ENCODE measurements at regions not wholly inside any gene's neighbourhood (a gene's known extent, or its start where the extent isn't known, plus 50 kb on each side); places are given as distances from the start of the nearest gene placed in this dataset.
A peak's percentile ranks its signal among the peaks of the same experiment; 100 is the strongest.
"Not testable (repeated sequence)": the region's sequence is repeated elsewhere in the genome, so short reads cannot be mapped to it uniquely, and the experiment has no call there.

- DNase-seq (ENCODE audit: low spot score in 2 of 2) (no peak), FAIRE-seq (no peak)
Measured at GRCh38 chr3:164024786-164025185, 1053.5 kb downstream of the SI start.

DNA sequence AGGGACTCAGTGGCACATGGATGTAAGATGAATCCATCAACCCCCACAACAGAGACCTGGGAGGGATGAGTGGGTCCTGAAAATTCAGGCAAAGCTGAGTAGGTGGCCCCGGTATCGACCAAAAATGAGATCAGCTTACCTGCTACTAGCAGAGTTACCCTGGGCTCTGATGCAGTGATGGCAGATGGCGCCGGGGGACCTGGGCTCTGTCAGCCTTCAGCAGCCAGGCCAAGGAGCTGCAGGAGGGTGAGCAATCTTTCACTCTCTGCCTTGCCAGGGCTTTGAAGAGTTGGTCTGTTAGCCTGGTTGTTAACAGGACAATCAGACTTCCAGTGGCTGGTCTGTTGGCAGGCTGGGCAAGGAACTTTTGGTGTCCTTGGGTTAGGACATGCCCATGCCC is 1054.8 kb downstream of the SI start:
- FAIRE-seq (no peak), DNase-seq (ENCODE audit: low spot score in 2 of 2) (no peak)

DNA sequence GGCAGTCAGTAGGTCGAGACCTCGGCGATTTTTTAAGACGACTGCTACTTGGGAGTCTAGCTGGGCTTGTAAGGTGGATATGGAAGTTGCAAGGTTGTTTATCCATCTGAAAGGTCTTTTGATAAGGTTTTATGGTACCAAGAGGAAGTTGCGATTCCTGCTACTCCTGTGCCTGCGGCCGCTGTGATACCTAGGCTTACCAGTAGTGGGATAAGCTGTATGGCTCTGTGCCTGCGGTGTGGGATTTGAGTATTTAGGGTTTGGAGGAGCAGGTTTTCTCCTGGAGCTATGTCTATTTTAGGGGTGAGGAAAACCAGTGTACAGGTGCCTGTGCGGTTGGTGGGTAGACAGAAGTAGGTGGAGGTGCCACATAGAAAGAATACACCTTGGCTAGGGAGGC is 1059.8 kb downstream of the SI start:
- DNase-seq (ENCODE audit: low spot score in 2 of 2) (no peak), FAIRE-seq (no peak)

- FAIRE-seq: no peak
- no peak for DNase-seq (ENCODE audit: low spot score in 2 of 2)
Measured at GRCh38 chr3:164007765-164008164, 1070.5 kb downstream of the SI start.

DNA sequence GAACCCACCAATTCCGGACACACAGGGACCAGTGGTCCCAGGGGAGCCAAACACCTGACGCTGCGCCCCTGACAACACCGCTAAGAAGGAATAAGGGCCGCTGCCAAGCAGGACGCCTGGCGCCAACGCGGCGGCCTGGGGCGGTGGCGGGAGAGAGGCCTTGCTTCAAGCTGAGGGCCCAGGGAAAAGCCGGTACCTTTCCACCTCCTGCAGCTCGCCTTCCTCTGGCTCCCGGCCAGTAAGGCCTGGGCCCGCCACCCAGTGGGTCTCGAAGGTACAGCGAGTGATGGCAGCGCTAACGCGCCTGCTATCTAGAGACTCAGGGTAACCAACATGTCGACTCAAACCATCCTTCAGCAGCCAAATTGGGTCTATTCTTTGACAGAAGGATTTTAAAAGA is 1074.1 kb downstream of the SI start:
- FAIRE-seq (no peak), DNase-seq (ENCODE audit: low spot score in 2 of 2) (no peak)

GRCh38 chr3:164003016-164003415 is 1075.3 kb downstream of the SI start:
- not testable (repeated sequence) for FAIRE-seq; DNase-seq (ENCODE audit: low spot score in 2 of 2)

DNA sequence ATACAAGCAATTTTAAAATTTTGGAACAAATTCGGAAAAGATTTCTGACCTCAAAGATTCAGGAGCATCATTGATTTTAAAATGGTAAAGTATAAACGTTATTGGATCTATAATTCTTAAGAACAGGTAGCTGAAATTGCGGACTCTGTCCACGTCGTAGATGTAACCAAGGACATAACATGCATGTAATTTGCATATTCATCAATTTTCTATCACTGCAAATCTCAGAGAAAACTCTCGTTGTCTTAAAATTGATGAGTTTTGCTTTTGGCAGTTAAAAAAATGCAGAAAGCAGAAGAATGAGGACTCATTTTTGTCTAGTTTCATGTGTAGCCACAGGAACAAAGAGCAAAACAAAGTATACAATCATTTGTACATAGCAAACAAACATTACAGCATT is 1094.4 kb downstream of the SI start:
- DNase-seq (ENCODE audit: low spot score in 2 of 2) (no peak), FAIRE-seq (no peak)

DNA sequence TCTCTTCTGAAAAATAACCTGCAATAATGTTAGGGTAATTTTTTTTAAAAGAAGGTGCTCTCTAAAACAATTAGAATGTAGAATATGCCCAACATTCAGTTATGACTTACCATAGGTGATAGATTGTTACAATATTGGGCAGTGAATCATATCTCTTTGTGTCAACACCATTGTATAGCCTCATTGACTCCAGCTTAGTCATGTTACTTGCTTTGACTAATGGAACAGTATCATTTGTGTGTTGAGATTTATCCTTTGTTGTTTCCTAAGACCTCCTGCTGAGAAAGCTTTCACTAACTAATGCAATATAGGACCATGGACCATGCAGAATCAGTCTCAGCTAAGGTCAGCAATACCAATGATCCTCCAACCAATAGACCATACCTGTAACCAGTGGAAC is 1106.4 kb downstream of the SI start:
- no peak for FAIRE-seq
- DNase-seq (ENCODE audit: low spot score in 2 of 2): no peak

DNA sequence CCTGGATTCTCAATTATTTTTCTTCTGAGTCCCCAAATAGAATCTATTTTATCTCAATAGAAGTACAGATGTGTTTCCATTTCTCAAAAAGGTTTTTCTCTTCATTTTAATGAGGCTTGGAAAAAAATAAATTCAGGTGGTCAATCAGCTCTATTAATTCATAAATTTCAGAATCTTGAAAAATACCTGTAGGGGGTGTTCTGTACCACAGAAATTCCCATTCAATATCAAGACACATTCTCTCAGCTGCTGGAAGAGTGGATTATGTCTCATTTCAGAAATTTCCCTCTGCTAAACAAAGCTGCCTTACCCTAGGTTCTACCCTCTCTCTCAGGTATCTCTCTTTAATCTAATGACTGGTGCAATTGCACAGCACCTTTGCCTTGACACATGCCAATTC is 1121.2 kb downstream of the SI start:
- DNase-seq (ENCODE audit: low spot score in 2 of 2): no peak
- FAIRE-seq: no peak

DNA sequence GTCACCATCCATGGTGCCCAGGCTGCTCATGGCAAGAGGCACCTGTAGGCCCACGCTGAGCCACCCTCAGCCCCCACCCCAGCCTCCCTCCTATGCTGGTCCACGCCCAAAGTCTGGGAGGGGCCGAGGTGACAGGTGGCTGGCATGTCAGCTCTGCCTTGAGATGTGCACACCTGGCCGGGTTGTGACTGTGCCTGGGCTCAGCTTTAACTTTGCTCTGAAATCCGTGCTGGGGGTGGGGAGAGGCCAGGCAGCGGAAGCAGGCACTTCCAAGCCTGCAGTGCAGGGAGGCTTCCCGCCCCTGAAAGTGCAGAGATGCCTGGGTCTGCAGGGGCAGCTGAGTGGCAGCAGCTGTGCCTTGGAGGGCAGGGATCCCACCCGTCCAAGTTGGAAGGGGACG is 1124.8 kb downstream of the SI start:
- DNase-seq (ENCODE audit: low spot score in 2 of 2) (no peak), FAIRE-seq (no peak)

DNA sequence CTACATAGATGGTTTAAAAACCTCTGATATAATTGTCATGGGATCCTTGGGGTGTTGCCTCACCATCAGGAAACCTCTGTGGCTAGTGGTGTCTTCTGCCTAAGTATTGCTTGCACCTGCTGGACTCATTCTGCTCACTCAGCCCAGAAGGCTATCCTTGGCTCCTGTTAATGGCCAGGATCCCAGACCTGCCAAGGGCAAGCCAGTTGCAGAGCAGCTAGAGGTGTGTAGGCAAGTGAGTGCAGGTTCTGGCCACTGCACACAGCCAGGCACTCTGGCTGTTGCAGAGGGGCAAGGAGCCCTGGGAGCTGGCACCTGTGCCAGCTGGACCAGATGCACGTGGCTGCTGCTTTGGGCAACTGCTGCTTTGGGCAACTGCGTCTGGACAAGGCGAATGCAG is 1125.8 kb downstream of the SI start:
- DNase-seq (ENCODE audit: low spot score in 2 of 2) (no peak), FAIRE-seq (no peak)

- FAIRE-seq: no peak
- DNase-seq (ENCODE audit: low spot score in 2 of 2): peak in 1 of 2 donors; percentile 3
Measured at GRCh38 chr3:163951397-163951987, 1126.8 kb downstream of the SI start.

DNA sequence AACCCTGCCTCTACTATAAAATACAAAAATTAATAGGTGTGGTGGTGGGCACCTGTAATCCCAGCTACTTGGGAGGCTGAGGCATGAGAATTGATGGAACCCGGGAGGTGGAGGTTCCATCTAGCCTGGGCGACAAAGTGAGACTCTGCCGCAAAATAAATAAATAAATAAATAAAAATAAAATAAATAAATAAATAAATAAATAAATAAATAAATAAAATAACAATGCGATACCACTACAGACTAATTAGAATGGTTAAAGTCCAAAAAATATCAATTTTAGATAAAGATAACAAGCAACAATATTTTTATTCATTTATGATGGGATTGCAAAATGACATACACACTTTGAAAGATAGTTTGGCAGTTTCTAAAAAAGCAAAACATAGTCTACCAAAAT is 1131.5 kb downstream of the SI start:
- no peak for FAIRE-seq
- DNase-seq (ENCODE audit: low spot score in 2 of 2): no peak

DNA sequence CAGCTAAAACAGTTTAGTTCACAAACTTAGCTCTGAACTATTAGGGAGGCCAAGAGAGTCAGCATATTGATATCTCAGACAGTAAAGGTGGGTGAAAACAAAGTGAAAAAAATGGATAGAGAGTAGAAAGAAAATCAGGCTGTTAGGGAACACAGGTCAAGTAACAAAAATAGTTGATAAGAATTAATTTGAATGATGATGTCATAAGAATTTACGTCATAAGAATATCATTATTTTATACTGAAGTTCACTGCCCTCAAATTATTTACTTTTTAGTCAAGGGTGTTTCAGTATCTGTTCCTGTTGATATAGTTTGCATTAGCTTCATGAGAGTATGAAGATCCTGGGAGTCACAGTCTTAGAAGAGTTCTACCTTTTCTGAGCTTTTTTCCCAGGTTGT is 1134.6 kb downstream of the SI start:
- no peak for FAIRE-seq
- no peak for DNase-seq (ENCODE audit: low spot score in 2 of 2)

DNA sequence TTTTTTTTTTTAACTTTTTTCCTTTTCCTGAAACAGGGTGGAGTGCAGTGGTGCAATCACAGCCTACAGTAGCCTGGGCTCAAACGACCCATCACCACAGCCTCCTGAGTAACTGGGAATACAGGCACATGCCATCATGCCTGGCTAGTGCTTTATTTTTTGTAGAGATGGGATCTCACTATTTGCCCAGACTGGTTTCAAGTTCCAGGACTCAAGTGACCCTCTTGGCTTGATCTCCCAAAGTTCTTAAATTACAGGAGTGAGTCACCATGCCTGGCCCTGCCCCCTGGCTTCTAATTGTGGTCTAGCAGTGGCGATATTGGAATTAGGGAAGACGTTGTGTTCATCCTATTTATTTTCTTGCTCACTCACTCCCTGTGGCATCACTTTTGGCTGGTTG is 1138.4 kb downstream of the SI start:
- FAIRE-seq: no peak
- no peak for DNase-seq (ENCODE audit: low spot score in 2 of 2)

DNA sequence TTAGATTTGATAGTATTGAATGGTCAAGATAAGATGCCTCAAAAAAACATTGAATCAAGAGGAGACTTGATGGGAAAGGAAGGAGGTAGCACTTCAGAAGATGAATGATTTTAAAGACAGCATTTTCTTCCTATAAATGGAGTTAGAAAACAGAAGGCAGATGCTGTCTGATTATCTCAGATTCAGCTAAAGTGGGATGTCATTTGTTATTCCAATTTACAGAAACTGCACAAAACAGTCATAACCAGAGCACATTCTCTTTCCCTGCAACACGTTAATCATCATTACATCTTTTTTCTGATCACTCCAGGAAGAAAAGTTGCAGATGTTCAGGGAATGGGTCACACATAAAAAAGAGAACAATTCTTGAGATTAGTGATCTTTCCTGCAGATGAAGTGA is 1141.8 kb downstream of the SI start:
- no peak for FAIRE-seq
- no peak for DNase-seq (ENCODE audit: low spot score in 2 of 2)

- DNase-seq (ENCODE audit: low spot score in 2 of 2): no peak
Measured at GRCh38 chr3:163935411-163935810, 1142.9 kb downstream of the SI start.

DNA sequence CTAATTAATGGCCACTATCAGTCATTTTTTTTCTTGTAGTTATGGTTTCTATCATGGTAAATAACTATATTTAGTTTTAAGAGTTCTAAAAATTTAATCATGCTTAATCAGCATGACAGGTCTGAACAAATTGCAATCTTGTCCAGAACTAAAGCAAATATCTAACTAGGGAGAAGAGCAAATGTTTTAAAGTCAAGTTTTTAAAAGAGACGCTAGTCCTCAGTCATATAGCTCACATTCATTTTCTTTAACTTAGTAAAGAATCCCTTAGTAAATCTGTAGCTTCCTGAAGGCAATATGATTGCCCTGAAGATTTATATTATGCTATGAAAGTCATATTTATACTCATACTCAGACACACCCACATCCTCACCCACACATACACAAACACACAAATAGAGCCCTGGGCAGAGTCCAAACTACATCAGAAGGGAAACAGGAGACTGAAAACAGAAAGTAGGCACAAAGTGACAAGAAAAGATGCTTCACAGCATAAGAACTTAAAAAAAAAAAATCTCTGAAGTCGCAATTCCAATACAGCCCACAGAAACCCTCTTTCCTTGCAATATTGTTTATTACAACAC is 1149.1 kb downstream of the SI start:
- DNase-seq (ENCODE audit: low spot score in 2 of 2) (no peak), FAIRE-seq (no peak)

More at GRCh38 chr3:163935411-163935810, 1142.9 kb downstream of the SI start:
- FAIRE-seq: no peak

- no peak for DNase-seq (ENCODE audit: low spot score in 2 of 2)
- FAIRE-seq: no peak
Measured at GRCh38 chr3:163927521-163927920, 1150.8 kb downstream of the SI start.

GRCh38 chr3:163924600-163924999 is 1153.7 kb downstream of the SI start:
- no peak for FAIRE-seq
- no peak for DNase-seq (ENCODE audit: low spot score in 2 of 2)

- FAIRE-seq: no peak
- DNase-seq (ENCODE audit: low spot score in 2 of 2): no peak
Measured at GRCh38 chr3:163919154-163919553, 1159.1 kb downstream of the SI start.

- DNase-seq (ENCODE audit: low spot score in 2 of 2) (no peak), FAIRE-seq (no peak)
Measured at GRCh38 chr3:163916596-163917560, 1161.4 kb downstream of the SI start.
